T-helper 2 cell treated with Interferon-gamma antibody and Interleukin-4, amounts not matched to agents 100 ng/mL and 5 ng/mL, for 36 hours (primary cell): ENCODE measurements at regions not wholly inside any gene's neighbourhood (a gene's known extent, or its start where the extent isn't known, plus 50 kb on each side); places are given as distances from the start of the nearest gene placed in this dataset.

Source experiments
- intact Hi-C: fragments of 100-400 bp; cut with micrococcal nuclease; formaldehyde crosslinking; loops from one replicate; pipeline ENCODE4 v1.15.1; 2023

GRCh38 chrX:9191392-9191791 lies 157.5 kb upstream of the FAM9B start:
- intact Hi-C loops = no loop called here

- intact Hi-C loops = no loop called here
Measured at GRCh38 chrX:9195199-9195880, 161.4 kb upstream of the FAM9B start.

DNA sequence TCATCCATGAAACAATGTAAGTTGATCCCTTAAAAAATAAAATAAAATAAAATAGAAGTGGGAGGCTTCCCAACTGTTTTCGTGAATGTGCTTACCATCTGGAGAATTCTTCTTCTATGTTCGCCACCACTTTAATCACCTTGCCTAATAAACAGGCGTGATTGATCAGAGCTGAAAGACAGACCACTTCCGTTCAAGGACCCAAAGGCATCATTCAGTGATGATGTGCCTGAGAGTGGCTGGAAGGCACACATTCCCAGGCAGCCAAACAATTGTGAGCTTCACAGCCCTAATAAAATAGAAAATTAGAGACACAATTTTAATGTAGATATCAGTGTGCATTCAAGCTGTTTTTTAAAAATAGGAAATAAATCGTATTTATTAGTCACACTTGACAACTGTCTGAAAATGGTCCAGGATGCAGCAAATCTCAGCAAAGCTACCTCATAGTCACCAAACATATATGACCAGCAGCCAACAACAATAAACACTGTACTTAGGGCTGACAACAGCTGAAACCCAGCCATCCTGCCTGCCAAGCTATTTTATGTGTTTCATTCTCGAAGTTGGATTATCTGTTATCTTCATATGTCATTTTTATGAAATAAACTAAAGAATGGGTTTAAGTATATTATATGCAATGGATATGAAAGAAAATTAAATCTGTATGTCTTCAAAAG lies 163.2 kb upstream of the FAM9B start:
- intact Hi-C loops = no loop called here

DNA sequence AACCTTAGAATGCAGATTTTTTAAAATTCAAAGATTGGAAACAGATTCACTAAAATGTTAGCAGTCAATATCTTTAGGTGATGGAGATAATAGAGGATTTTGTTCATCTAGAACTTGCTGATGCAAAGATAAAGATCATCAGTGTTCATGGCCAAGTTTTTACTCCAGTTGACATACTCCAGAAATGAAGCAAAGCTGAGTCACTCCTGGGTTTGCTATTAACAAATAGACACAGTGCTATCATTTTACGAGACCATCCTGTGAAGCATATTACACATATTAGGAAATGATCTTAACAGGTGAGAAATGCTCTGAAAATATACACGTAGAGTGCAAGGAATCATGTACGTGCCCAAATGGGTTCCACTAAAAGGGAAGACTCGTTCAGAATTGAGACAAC lies 170.6 kb upstream of the FAM9B start:
- intact Hi-C loops = no loop called here

DNA sequence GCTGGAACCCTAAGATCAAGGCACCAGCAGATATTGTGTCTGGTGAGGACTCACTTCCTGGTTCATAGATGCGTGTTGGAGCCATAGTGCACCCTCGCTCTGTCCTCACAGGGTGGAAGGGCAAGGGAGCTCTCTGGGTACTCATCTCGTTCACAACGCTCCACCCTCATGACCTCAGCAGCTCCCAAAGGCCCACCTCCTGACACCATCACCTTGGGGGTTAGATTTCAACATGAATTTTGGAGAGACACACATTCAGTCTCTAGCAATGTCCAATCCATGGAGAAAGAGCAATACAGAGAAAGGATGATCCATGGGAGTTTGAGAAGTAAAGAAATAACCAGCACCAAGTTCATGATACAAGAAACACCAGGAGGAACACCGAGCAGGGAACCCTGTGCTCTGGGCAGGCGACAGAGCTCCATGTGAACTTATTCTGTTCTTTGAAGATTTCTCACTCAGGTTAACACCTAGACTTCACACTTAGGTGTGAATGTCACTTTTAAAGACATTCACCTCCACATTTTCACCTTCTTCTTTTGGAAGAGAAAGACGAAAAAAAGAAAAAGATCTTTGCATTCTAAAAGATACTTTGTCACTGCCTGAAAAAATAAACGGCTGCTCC lies 171.8 kb upstream of the FAM9B start:
- intact Hi-C loops = no loop called here

GRCh38 chrX:9207142-9207541 lies 173.2 kb upstream of the FAM9B start:
- intact Hi-C loops = no loop called here

DNA sequence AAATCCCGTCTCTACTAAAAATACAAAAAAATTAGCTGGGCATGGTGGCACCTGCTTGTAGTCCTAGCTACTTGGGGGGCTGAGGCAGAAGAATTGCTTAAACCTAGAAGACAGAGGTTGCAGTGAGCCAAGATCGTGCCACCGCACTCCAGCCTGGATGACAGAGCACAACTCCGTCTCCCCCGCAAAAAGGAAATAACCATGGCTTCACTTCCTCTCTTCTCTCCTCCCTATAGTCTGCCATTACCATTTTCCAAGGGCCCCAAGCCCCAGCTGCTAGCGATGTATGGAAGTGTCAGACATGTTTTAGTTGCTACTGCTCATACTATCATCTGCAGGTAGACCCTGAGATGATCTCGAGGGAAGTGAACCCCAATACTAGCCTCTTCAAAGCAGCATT lies 177.3 kb upstream of the FAM9B start:
- intact Hi-C loops = no loop called here

DNA sequence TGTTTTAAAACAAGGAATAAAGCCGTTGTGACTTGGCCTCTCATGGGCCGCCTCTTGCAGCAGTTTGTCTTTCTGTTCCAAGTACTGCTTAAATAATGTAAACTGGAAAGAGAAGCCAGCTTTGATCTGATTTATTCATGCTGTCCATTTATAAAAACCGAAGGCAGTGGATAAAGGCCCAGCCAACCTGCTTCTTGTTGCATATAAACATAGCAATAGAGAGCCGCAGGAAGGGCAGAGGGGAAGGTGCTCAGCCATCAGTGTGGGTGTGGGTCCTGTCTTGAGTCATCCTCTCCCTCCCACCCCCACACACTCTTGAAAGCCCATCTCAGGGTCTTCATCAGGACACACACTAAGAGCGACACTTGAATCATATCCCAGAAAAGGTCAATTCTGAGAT lies 187.9 kb upstream of the FAM9B start:
- intact Hi-C loops = no loop called here

GRCh38 chrX:9222299-9222698 lies 188.4 kb upstream of the FAM9B start:
- intact Hi-C loops = no loop called here

- intact Hi-C loops = no loop called here
Measured at GRCh38 chrX:9227276-9227675, 193.3 kb upstream of the FAM9B start.

GRCh38 chrX:9231491-9231890 lies 197.6 kb upstream of the FAM9B start:
- intact Hi-C loops = no loop called here

DNA sequence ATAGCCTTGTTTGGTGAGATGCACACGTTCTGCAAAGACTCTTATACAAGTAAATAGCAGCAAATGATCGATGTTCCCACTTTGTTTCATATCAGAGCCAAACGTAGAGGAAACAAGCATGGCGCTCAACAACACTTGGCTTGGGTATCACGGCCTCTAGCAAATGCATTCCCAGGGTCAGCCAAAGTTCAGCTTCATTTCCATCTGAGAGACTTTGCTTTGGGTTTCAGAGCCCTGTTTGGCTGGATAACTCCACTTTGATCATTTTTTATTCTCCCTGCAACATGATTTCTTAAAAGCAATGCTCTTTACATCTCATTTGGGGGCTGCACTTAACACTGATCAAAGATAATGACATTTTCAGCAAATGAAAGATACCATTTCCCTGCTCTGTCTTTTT lies 199.2 kb upstream of the FAM9B start:
- intact Hi-C loops = no loop called here

DNA sequence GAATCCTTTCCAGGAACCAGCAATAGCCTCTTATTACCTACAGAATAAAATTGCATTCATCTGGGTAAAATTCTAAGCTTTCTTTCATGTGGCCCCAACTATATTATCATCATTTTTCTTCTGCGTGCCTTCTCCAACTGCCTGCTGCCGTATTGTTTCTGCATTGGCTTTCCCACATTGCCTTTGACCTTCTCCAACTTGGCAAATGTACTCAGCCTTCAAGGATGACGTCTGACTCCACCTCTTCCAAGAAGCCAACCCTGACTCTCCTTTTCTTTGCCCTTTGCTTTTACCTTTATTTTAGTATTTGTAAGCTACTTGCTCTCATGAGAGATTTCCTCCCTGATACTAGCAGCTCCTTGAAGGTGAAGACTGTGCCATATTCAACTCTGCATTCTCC lies 200.4 kb upstream of the FAM9B start:
- intact Hi-C loops = no loop called here

DNA sequence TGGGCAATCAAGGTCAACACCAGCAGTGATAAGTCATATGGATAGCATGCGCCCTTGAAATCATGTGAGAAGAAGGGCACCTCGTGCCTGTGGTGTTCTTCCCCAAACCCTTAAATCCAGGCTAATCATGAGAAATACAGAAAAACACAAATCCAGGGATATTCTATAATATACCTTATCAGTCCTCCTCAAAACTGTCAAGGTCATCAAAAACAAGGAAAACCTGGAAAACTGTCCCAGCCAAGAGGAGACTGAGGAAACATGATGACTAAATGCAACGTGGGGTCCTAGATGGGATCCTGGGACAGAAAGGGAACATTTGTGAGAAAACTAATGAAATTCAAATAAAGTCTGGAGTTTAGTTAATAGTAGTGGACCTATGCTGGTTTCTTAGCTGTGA lies 201.8 kb upstream of the FAM9B start:
- intact Hi-C loops = no loop called here

DNA sequence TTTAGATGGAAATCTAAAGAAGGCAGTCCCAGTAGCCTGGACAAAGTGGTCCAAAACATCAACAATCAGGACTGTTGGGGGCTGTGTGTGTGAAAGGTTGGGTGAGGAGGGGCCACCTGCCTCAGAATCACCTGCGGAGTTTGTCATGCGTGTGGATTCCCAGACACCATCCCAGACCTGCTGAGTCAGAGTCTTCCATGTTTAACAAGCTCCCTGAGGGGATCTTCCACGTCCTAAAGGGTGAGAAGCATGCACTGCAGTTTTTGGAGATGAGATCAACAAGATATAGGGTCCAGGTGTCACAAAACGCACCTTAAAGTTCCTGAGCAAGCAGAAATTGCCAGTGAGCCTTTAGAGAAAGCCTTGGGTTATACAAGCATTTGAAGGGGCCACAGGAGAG lies 207.0 kb upstream of the FAM9B start:
- intact Hi-C loops = no loop called here

DNA sequence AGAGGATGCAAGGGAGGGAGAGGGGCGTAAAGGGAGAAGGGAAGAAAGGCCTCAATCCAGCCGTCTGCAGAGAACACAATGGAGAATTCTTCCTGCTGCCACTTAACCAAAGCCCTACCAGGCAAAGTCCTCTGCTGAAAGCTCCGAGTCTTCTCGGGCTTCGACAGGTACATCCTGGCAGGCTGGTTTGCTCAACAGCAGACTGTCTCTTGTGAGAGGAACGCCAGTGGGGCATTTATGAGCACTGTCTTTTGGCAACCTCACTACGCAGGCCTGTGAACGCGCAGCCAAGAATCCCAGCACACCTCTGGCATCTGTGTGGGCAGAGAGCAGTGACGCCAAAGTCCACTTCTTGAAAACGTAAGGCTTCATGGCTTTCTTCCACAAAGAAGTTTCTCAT lies 207.5 kb upstream of the FAM9B start:
- intact Hi-C loops = no loop called here

DNA sequence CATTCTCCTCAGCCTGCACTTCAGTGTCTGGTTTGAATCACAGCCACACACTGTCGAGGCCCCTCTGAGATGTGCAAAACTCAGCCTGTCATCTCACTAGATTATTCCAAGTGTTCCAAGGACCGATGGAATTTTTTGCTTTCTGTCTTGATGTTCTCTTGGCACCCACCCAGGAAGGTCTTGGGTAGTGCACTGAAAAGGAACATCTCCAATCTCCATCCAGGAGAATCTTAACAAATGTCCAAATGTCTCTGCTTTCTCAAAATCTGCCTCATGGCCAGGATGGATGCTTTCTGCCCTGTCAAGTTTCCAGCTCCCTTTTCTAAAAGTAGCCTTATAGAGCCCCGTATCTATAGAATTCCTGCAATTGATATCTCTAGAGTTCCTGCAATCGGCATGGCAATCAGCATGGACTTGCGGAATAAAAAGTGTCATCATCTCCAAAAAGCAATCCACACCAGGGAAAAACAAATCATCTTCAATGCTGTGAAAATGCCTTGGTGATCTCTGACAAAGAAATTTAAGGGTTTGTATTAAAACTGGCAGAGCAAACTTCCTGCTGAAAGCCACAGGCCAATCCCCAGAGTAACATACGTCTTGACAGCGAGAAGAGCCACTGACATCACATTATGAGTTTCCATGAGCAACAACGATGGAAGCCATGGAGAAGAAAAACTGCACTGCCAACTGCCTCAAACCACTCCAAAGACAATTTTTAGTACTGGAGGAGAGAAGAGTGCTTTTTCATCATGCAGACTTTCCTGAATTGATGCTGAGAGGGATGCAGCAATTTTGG lies 215.3 kb upstream of the FAM9B start:
- intact Hi-C loops = no loop called here

DNA sequence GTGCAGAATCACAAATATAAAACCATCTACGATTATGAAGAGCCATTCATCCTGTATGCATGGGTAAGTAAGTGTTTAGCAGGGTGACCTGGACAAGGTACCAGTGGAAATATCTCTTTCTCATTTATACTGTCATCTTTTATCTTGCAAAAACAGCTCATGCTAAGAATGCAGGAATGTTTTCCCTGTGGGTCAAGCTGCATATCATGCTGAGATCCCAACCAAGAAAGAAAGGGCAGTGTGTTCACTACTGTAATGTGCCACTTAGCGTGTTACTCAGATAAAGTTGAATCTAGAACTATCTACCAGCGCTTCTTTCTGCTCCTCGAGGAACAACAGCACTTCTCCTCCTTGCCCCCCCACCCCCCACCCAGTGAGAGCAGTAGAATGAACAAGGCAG lies 212.7 kb upstream of the TBL1X start:
- intact Hi-C loops = no loop called here

DNA sequence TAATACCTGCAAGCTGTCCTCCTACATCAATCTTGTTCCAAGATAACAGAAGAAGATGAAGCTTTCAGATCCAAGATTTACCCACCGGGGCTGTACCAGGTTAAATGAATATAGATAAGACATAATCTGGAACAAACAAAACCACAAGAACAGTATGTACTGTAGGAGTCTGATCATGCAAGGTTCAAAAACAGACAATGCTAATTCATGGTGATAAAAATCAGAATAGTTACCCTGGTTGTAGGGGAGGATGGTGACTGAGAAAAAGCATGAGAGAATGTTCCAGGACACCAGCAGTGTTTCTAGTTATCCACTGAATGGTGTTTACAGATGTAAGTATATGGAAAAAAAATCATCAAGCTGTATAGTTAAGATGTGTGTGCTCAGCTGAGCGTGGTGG lies 211.6 kb upstream of the TBL1X start:
- intact Hi-C loops = no loop called here

- intact Hi-C loops = loop anchor here (5.0 kb wide), 1 partner anchor 84 kb away; no protein-coding TSS in a partner anchor
Measured at GRCh38 chrX:9257718-9258420, 207.0 kb upstream of the TBL1X start.

DNA sequence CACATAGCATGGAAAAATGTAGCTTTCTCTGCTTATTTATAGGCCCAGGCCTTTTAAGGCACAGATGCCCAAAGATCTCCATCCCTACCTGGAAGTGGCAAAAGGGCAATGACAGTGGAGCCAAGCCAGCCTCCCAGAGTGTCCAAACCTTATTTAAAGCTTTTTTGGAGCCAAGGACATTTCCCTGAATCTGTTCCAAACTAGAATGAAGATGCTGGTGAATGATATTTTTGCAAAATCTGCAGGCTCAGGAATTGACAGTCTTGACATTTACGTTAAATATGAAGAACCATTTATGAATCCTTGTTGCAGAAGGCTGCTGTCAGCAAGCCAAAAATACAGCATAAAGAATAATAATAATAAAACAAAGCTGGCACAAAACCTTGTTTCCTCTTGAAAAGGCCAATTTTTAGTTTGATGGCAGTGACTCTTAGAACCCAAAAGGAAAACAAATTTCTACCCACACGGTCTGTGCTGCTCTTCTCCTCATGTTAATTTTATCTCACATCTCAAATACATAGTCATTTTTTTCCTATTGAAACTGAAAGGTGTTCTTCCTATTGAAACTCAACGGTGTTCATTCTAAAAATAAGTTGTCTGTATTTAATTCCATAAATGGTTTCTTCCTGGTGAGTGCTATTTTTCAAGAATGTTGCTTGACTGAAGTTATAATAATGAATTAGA lies 206.3 kb upstream of the TBL1X start:
- intact Hi-C loops = loop anchor here (5.0 kb wide), 1 partner anchor 84 kb away; no protein-coding TSS in a partner anchor
